ENCODE measurements at regions not wholly inside any gene's neighbourhood (a gene's known extent, or its start where the extent isn't known, plus 50 kb on each side); places are given as distances from the start of the nearest gene placed in this dataset.

- Histone ChIP-seq H3K9me3 (replicated peaks in 1 of 2; ENCODE audit: control insufficient read depth in 1 of 2, insufficient read depth in 1 of 2, low read length in 2 of 2) (no peaks in the 10 kb centered on the region), H3K9ac (ENCODE audit: insufficient read depth, low read length, poor library complexity, severe bottlenecking) (no peak overlapping the region), H2AFZ (ENCODE audit: insufficient read depth, low read depth, low read length, poor library complexity, severe bottlenecking) (no peak overlapping the region), H3K36me3 (replicated peaks in 1 of 2; ENCODE audit: control insufficient read depth in 1 of 2, insufficient read depth in 2 of 2, low read length in 2 of 2) (no peaks in the 10 kb centered on the region), H3K4me1 (ENCODE audit: control insufficient read depth in 1 of 2, insufficient read depth in 2 of 2, low read length in 2 of 2) (no peaks in the 10 kb centered on the region), H3K4me3 (replicated peaks in 1 of 3; ENCODE audit: low read depth in 2 of 3, low read length in 3 of 3) (no peak overlapping the region), H3K27ac (ENCODE audit: low read depth in 1 of 2, low read length in 2 of 2) (no peak overlapping the region), H4K20me1 (ENCODE audit: insufficient read depth, low read length) (no peaks in the 10 kb centered on the region), H3K27me3 (ENCODE audit: control insufficient read depth in 2 of 2, insufficient read depth in 2 of 2, low read length in 2 of 2) (no peaks in the 10 kb centered on the region), H3K79me2 (ENCODE audit: insufficient read depth, low read length) (no peaks in the 10 kb centered on the region), H3K4me2 (replicated peaks; ENCODE audit: extremely low read depth, low read length, poor library complexity, severe bottlenecking) (no peak overlapping the region)
- Mint-ChIP-seq H3K4me3 (no peak overlapping the region), H3K27me3 (ENCODE audit: low read depth in 3 of 3) (peaks cover 0 to 2% (median 0%) of the 10 kb centered on the region in 3 donors), H3K4me1 (no peaks in the 10 kb centered on the region), H3K9me3 (peaks cover 0 to 2% (median 0%) of the 10 kb centered on the region in 7 donors), H3K27ac (no peak overlapping the region), H3K36me3 (no peaks in the 10 kb centered on the region)
- WGBS (ENCODE audit: insufficient coverage), result 100% methylated on average over 1 of the region's 2 CpGs
- TF ChIP-seq, protein P1, sequence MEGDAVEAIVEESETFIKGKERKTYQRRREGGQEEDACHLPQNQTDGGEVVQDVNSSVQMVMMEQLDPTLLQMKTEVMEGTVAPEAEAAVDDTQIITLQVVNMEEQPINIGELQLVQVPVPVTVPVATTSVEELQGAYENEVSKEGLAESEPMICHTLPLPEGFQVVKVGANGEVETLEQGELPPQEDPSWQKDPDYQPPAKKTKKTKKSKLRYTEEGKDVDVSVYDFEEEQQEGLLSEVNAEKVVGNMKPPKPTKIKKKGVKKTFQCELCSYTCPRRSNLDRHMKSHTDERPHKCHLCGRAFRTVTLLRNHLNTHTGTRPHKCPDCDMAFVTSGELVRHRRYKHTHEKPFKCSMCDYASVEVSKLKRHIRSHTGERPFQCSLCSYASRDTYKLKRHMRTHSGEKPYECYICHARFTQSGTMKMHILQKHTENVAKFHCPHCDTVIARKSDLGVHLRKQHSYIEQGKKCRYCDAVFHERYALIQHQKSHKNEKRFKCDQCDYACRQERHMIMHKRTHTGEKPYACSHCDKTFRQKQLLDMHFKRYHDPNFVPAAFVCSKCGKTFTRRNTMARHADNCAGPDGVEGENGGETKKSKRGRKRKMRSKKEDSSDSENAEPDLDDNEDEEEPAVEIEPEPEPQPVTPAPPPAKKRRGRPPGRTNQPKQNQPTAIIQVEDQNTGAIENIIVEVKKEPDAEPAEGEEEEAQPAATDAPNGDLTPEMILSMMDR (IDR thresholded peaks at IDR 0.05), result no peak
- intact Hi-C loops (cut with micrococcal nuclease), result no loop called here
- DNase-seq, result no peak
Measured at GRCh38 chr3:18825665-18826064, 322.6 kb upstream of the KCNH8 start.

DNA sequence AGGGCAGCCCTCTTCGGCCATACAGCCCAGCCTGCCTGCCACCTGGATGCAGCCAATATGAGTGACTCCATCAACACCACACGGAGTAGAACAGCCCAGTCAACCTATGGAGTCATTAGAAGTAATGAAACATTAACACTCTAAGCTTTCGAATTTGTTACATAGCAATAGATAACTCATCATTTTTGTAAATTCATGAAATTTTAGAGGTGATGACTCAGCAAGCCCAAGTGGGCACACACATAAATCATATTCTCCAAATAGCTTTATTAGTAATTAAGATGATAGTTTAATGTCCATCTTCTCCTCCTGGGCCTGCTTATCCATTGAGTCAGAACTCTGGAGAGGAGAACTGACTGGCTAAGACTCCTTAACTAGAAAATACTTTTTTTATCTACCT, 335.0 kb upstream of the KCNH8 start:
- no peak overlapping the region for H3K27ac Mint-ChIP-seq
- H3K27ac ChIP-seq (ENCODE audit: low read depth in 1 of 2, low read length in 2 of 2), result no peak overlapping the region
- H3K27me3 Mint-ChIP-seq (ENCODE audit: low read depth in 3 of 3), result no peaks in the 10 kb centered on the region
- H3K4me3 ChIP-seq (replicated peaks in 1 of 3; ENCODE audit: low read depth in 2 of 3, low read length in 3 of 3), result no peak overlapping the region
- H3K9me3 Mint-ChIP-seq, result peaks cover 0 to 2% (median 0%) of the 10 kb centered on the region in 7 donors
- H2AFZ ChIP-seq (ENCODE audit: insufficient read depth, low read depth, low read length, poor library complexity, severe bottlenecking), result no peak overlapping the region
- no peaks in the 10 kb centered on the region for H3K27me3 ChIP-seq (ENCODE audit: control insufficient read depth in 2 of 2, insufficient read depth in 2 of 2, low read length in 2 of 2)
- H3K4me1 Mint-ChIP-seq, result no peaks in the 10 kb centered on the region
- H3K36me3 Mint-ChIP-seq, result no peaks in the 10 kb centered on the region
- H3K4me1 ChIP-seq (ENCODE audit: control insufficient read depth in 1 of 2, insufficient read depth in 2 of 2, low read length in 2 of 2), result no peaks in the 10 kb centered on the region
- intact Hi-C loops (cut with micrococcal nuclease), result no loop called here
- no peaks in the 10 kb centered on the region for H4K20me1 ChIP-seq (ENCODE audit: insufficient read depth, low read length)
- WGBS (ENCODE audit: insufficient coverage), result no CpG with 5 or more reads among the region's 3 CpGs
- H3K36me3 ChIP-seq (replicated peaks in 1 of 2; ENCODE audit: control insufficient read depth in 1 of 2, insufficient read depth in 2 of 2, low read length in 2 of 2), result no peaks in the 10 kb centered on the region
- no peak overlapping the region for H3K9ac ChIP-seq (ENCODE audit: insufficient read depth, low read length, poor library complexity, severe bottlenecking)
- H3K4me2 ChIP-seq (replicated peaks; ENCODE audit: extremely low read depth, low read length, poor library complexity, severe bottlenecking), result no peak overlapping the region
- H3K4me3 Mint-ChIP-seq, result no peak overlapping the region
- H3K79me2 ChIP-seq (ENCODE audit: insufficient read depth, low read length), result no peaks in the 10 kb centered on the region
- TF ChIP-seq, protein P1 (IDR thresholded peaks at IDR 0.05), result no peak
- H3K9me3 ChIP-seq (replicated peaks in 1 of 2; ENCODE audit: control insufficient read depth in 1 of 2, insufficient read depth in 1 of 2, low read length in 2 of 2), result no peaks in the 10 kb centered on the region
- no peak for DNase-seq
